ENCODE measurements at regions not wholly inside any gene's neighbourhood (a gene's known extent, or its start where the extent isn't known, plus 50 kb on each side); places are given as distances from the start of the nearest gene placed in this dataset.

GRCh38 chr4:149928507-149928906, 112.9 kb upstream of the IQCM start:
- DNase-seq (ENCODE audit: low spot score), result no peak

DNA sequence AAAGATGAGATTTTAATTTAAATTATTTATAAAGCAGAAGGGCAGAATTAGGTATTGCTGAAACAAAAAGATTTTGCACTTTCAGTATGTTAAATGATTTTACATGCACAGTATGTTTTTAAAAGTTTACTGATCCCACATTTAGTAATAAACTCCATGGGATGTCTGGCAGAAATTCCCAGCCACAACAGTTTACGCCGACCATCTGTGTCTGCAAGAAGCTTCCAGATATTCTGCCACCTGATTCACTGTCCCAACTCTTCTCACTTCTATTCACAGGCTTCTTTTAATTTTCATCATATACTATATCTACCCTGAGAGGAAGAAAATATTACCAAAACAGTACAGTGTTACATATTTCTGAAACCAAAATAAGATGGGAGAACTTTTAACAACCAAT, 115.8 kb upstream of the IQCM start:
- no peak for DNase-seq (ENCODE audit: low spot score)

DNA sequence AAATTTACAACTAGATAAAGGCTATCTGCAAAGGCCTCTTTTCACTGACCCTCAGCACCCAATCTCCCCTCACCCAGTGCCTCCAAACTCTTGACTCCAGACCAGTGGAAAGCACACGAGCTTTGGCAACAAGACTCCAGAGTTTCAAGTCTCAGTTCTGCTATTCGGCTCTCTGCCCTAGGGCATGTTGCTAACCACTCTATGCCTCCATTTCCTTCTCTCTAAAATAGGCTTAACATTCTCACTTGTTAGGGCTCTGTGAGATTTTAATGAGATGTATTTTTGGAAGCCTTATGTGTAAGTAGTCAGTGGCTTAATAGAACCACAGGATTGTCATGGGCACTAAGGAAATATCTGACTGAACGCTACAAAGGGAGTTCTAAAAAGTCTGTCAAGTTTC, 116.5 kb upstream of the IQCM start:
- no peak for DNase-seq (ENCODE audit: low spot score)

DNA sequence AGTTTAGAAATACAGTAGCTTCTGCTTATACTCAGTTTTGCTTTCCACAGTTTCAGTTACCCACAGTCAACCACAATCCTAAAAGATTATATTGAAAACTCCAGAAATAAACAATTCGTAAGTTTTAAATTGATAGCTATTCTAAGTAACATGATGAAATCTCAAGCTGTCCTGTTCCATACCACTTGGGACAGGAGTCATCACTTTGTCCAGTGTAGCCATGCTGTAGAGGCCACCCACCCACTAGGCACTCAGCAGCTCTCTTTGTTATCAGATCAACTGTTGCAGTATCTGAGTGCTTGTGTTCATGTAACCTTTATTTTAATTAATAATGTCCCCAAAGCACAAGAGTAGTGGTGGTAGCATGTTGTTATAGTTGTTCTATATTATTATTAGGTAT, 117.5 kb upstream of the IQCM start:
- no peak for DNase-seq (ENCODE audit: low spot score)

DNA sequence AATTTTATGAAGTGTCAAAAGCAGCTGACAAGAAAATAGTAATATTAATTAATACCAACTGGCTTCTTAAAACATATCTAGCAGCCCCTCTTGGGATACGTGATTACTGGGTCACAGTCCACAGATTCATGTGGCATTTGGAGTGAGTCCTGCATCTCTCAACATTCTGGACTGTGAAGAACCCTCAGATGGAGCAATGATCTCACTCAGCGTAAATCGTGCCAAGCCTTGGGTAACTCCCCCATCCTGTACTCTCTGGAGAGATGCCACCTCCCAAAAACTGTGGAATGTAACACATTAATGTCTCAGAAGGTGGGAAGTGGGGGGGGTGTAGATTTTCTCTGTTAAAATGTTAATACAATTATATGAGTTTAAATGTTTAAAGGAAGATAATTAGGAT, 118.2 kb upstream of the IQCM start:
- DNase-seq (ENCODE audit: low spot score), result no peak

GRCh38 chr4:149949381-149949780, 128.9 kb upstream of the DCLK2 start:
- no peak for DNase-seq (ENCODE audit: low spot score)

DNA sequence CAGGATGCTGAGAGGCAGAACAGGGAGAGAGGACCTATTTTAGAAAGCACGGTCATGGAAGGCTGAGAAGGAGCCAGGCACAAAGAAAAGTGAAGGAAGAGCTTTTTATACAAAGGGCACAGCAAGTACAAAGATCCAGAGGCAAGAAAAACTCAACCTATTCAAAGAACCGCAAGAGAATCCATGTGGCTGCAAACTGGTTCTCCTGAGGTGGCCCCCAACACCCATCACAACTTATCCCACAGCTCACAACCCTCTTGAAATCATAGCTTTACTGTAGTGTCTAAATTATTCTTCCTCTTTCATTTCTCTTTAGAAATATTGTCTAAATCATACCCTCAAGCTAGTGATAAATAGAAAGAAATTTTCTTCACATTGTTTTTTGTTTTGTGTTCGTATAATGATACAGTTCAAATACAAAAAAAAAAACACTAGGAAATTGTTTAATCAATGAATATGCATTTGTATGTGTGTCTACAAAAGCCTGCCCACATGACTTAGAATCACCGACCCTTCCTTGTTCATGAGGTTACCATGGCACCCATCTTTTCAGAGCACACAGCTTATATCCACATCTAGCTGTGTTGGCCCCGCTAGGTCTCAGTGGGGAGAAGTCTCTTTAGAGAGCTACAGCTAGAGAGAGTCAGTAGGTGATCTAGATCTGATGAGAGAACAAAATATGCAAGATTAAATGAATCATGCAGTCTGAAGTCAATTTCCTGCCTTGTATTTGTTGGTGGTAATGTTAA, 126.9 kb upstream of the DCLK2 start:
- DNase-seq (ENCODE audit: low spot score), result no peak

GRCh38 chr4:149952101-149952500, 126.1 kb upstream of the DCLK2 start:
- no peak for DNase-seq (ENCODE audit: low spot score)

GRCh38 chr4:149952716-149953115, 125.5 kb upstream of the DCLK2 start:
- no peak for DNase-seq (ENCODE audit: low spot score)

DNA sequence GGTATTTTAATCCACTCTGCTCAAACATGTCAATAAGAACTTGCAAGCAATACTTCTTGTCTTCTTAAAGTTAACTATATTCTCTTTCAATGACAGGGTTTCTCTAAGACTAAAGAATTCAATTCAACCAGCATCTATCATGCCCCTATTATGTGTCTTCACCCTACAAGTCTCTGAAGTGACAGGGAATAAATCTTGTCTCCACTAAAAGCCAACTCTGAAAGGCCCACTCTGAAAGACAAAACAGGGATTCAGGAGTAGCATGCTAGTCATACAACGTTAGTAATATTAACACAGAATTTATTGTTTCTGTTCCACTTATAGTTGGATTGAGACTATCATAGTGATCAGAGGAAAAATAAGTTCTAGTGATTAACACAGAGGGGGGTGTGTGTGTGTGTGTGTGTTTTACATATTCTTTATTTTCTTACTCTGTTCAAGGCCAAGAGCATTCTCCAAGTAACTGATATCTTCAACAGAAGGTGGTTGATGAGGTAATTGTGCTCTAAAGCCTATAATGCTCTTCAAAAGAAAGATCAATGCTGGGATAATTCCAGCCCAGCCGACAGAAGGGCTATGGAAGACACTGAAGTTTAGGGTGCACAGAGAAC, 122.4 kb upstream of the DCLK2 start:
- no peak for DNase-seq (ENCODE audit: low spot score)

DNA sequence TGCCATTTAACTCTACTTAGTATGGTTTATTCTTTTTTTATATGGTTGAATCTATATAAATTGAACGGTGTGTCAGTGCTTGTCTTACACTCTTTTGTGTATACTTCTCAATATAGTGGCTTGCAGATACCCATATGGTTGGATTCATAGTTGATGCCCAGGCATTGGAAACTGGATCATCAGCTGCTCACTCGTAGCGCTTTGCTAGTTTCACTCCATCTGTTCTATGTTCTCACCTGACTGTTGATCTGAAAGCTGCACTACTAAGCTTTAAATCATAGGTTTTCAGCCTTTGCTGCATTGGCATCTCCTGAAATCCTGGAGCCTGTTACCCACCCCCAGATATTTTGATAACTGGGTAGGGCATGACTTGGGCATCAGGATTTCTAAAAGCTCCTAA, 121.6 kb upstream of the DCLK2 start:
- no peak for DNase-seq (ENCODE audit: low spot score)

DNA sequence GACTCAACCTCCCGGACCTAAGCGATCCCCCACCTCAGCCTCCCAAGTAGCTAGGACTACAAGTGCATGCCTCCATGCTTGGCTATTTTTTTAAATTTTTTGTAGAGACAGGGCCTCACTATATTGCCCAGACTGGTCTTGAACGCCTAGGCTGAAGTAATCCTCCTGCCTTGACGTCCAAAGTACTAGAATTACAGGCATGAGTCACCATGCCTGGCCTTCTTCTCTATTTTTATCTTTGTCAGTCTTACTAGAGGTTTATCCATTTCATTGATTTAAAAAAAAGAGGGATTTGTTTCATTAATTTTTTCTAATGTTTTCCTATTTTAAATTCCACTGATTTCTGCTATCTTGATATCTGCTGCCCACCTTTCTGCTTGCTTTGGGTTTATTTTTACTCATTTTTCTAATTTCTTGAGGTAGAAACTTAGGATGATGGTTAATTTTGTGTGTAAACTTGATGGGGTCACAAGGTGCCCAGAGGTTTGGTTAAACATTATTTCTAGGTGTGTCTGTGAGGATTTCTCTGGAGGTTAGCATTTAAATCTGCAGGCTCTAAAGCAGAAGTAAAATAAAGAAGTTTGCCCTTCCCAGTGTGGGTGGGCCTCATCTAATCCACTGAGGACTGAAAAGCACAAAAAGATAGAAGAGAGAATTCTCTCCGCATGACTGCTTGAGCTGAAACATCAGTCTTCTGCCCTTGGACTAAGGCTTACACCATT, 116.2 kb upstream of the DCLK2 start:
- no peak for DNase-seq (ENCODE audit: low spot score)

- no peak for DNase-seq (ENCODE audit: low spot score)
Observed at GRCh38 chr4:149964001-149964796, 114.0 kb upstream of the DCLK2 start.

- DNase-seq (ENCODE audit: low spot score), result no peak
Observed at GRCh38 chr4:149965206-149965605, 113.0 kb upstream of the DCLK2 start.

GRCh38 chr4:149972407-149972806, 105.8 kb upstream of the DCLK2 start:
- no peak for DNase-seq (ENCODE audit: low spot score)

DNA sequence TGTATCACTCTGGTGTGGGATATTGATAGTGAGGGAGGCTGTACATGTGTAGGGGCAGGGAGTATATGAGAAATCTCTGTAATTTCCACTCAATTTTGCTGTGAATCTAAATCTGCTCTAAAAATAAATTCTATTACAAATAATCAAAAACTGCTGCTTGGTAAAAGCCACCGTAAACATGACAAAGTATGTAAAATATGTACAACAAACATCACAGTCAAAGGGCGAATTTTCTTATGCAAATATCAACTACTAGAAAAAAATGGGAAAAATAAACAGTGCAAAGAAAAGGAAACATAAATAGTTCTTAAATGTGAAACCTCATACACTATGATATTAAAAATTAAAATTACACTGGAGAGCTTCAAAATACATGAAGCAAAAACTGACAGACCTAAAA, 105.1 kb upstream of the DCLK2 start:
- DNase-seq (ENCODE audit: low spot score), result no peak

- DNase-seq (ENCODE audit: low spot score), result no peak
Observed at GRCh38 chr4:149975172-149975571, 103.1 kb upstream of the DCLK2 start.

DNA sequence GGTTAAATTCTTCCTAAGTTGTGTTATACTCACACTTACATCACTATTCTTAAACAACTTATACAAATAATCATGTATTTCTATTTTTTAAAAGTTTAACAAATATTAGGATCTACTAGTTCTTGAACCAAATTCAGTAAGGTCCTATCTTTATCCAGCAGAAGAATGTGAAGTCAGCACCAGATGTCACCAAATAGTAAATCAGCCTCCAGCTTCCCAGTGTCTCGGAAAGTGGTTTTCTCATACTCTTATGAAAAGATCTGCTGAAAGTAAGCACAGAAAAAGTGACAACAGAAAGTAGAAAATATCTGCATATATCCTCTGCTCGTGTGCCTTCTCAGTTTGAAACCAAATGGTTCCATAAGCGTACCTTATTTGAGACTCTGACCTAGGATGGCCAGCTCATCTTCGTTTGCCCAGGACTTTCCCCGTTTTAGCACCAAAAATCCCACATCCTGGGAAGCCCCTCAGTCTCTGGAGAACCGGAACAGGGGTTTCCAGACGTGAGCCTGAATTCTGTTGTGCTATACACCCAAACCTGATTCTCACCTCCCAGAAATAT, 98.0 kb upstream of the DCLK2 start:
- DNase-seq (ENCODE audit: low spot score), result no peak

- peak; percentile 75 for DNase-seq (ENCODE audit: low spot score)
Observed at GRCh38 chr4:149980941-149981340, 97.3 kb upstream of the DCLK2 start.

DNA sequence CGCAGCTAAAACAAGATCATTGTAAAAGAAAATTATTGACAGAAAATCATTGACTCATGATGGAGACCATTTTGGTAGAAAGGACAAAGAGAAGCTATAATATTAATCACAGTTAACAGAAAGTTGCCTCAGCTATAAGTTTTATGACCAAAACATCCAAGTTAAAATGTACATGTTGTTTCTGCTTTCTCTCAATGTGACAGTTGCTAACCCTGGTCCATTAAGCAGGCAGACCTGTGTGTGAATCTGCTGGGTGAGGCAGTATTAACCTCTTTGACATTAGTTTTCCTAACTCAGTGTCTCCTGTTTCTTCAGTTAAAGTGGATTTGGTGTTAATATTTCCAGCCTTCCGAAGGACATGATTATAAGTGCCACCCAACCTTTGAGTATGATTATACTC, 94.8 kb upstream of the DCLK2 start:
- no peak for DNase-seq (ENCODE audit: low spot score)

DNA sequence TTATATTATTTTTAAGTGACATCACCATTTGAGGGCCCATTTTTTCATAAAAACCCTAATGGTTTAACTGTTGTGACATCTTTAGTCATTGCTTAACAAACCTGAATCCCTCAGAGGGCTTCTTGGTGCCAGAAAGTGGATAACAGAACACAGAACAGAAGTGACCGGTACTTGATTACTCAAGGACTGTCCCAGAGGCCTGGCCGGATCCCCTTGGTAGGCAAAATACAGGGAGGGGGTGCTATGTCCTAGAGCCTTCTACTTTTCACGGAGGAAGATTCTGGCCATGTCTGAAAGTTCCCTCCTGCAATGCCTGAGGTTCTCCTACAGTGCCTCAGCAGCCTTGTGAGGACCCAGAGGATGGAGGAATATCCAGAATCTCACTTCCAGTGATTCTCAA, 94.3 kb upstream of the DCLK2 start:
- no peak for DNase-seq (ENCODE audit: low spot score)

GRCh38 chr4:149985981-149986380, 92.3 kb upstream of the DCLK2 start:
- no peak for DNase-seq (ENCODE audit: low spot score)
